NT2/D1 (cell line): ENCODE measurements at regions not wholly inside any gene's neighbourhood (a gene's known extent, or its start where the extent isn't known, plus 50 kb on each side); places are given as distances from the start of the nearest gene placed in this dataset.

Experiments
- SUZ12 ChIP-seq: IDR thresholded peaks from 2 replicates; pipeline ENCODE4 v1.6.1; 2011; ENCODE audit not compliant: insufficient read length, insufficient read depth; ENCODE audit errors: extremely low read depth
- ZNF274 ChIP-seq: IDR thresholded peaks from 2 replicates; pipeline ENCODE4 v1.6.1; 2011; ENCODE audit warnings: mild to moderate bottlenecking, low read depth, low read length

- no peak for TF ChIP-seq SUZ12
- no peak for TF ChIP-seq ZNF274
Observed at GRCh38 chr20:60513141-60513540, 554.9 kb downstream of the CDH26 start.
